ENCODE measurements at regions not wholly inside any gene's neighbourhood (a gene's known extent, or its start where the extent isn't known, plus 50 kb on each side); places are given as distances from the start of the nearest gene placed in this dataset.

- Mint-ChIP-seq H3K36me3 (ENCODE audit: low read depth, unreplicated experiment) (no peaks in the 10 kb centered on the region), H3K27ac (ENCODE audit: unreplicated experiment) (no peak overlapping the region), H3K9me3 (ENCODE audit: unreplicated experiment) (no peaks in the 10 kb centered on the region), H3K4me3 (ENCODE audit: unreplicated experiment) (no peak overlapping the region), H3K27me3 (ENCODE audit: unreplicated experiment) (no peaks in the 10 kb centered on the region), H3K4me1 (ENCODE audit: unreplicated experiment) (peaks cover 7% of the 10 kb centered on the region)
- TF ChIP-seq CTCF (IDR thresholded peaks at IDR 0.05; ENCODE audit: unreplicated experiment) = no peak
- no peak for DNase-seq (ENCODE audit: low spot score)
These were observed 144.0 kb upstream of the ZNF462 start for GRCh38 chr9:106718936-106719335.

GRCh38 chr9:106722051-106722753, 140.8 kb upstream of the ZNF462 start:
- Mint-ChIP-seq H3K27me3 (ENCODE audit: unreplicated experiment) (no peaks in the 10 kb centered on the region), H3K4me1 (ENCODE audit: unreplicated experiment) (peaks cover 7% of the 10 kb centered on the region), H3K36me3 (ENCODE audit: low read depth, unreplicated experiment) (no peaks in the 10 kb centered on the region), H3K4me3 (ENCODE audit: unreplicated experiment) (no peak overlapping the region), H3K27ac (ENCODE audit: unreplicated experiment) (no peak overlapping the region), H3K9me3 (ENCODE audit: unreplicated experiment) (no peaks in the 10 kb centered on the region)
- no peak for TF ChIP-seq CTCF (IDR thresholded peaks at IDR 0.05; ENCODE audit: unreplicated experiment)
- no peak for DNase-seq (ENCODE audit: low spot score)

GRCh38 chr9:106723926-106724325, 139.0 kb upstream of the ZNF462 start:
- DNase-seq (ENCODE audit: low spot score) = no peak
- no peaks in the 10 kb centered on the region for H3K9me3 Mint-ChIP-seq (ENCODE audit: unreplicated experiment)
- H3K27ac Mint-ChIP-seq (ENCODE audit: unreplicated experiment) = no peak overlapping the region
- H3K27me3 Mint-ChIP-seq (ENCODE audit: unreplicated experiment) = no peaks in the 10 kb centered on the region
- no peak overlapping the region for H3K4me3 Mint-ChIP-seq (ENCODE audit: unreplicated experiment)
- no peaks in the 10 kb centered on the region for H3K36me3 Mint-ChIP-seq (ENCODE audit: low read depth, unreplicated experiment)
- TF ChIP-seq CTCF (IDR thresholded peaks at IDR 0.05; ENCODE audit: unreplicated experiment) = no peak
- peaks cover 7% of the 10 kb centered on the region for H3K4me1 Mint-ChIP-seq (ENCODE audit: unreplicated experiment)

GRCh38 chr9:106724566-106724965, 138.4 kb upstream of the ZNF462 start:
- TF ChIP-seq CTCF (IDR thresholded peaks at IDR 0.05; ENCODE audit: unreplicated experiment) = no peak
- no peak overlapping the region for H3K4me3 Mint-ChIP-seq (ENCODE audit: unreplicated experiment)
- no peak for DNase-seq (ENCODE audit: low spot score)
- peaks cover 7% of the 10 kb centered on the region for H3K4me1 Mint-ChIP-seq (ENCODE audit: unreplicated experiment)
- no peaks in the 10 kb centered on the region for H3K36me3 Mint-ChIP-seq (ENCODE audit: low read depth, unreplicated experiment)
- H3K27ac Mint-ChIP-seq (ENCODE audit: unreplicated experiment) = no peak overlapping the region
- no peaks in the 10 kb centered on the region for H3K9me3 Mint-ChIP-seq (ENCODE audit: unreplicated experiment)
- H3K27me3 Mint-ChIP-seq (ENCODE audit: unreplicated experiment) = no peaks in the 10 kb centered on the region

GRCh38 chr9:106726070-106726815, 136.7 kb upstream of the ZNF462 start:
- no peak overlapping the region for H3K4me3 Mint-ChIP-seq (ENCODE audit: unreplicated experiment)
- peaks cover 3% of the 10 kb centered on the region for H3K27me3 Mint-ChIP-seq (ENCODE audit: unreplicated experiment)
- no peak overlapping the region for H3K27ac Mint-ChIP-seq (ENCODE audit: unreplicated experiment)
- H3K4me1 Mint-ChIP-seq (ENCODE audit: unreplicated experiment) = peaks cover 7% of the 10 kb centered on the region
- no peaks in the 10 kb centered on the region for H3K9me3 Mint-ChIP-seq (ENCODE audit: unreplicated experiment)
- no peak for DNase-seq (ENCODE audit: low spot score)
- no peaks in the 10 kb centered on the region for H3K36me3 Mint-ChIP-seq (ENCODE audit: low read depth, unreplicated experiment)
- TF ChIP-seq CTCF (IDR thresholded peaks at IDR 0.05; ENCODE audit: unreplicated experiment) = no peak
